Fibroblast of the conjunctiva (primary cell): ENCODE measurements at regions not wholly inside any gene's neighbourhood (a gene's known extent, or its start where the extent isn't known, plus 50 kb on each side); places are given as distances from the start of the nearest gene placed in this dataset.
A peak's percentile ranks its signal among the peaks of the same experiment; 100 is the strongest.

Experiments used
- DNase-seq: peaks from one replicate; pipeline ENCODE4 v3.0.0-alpha.2; 2010; ENCODE audit warnings: low read depth

- no peak for DNase-seq
These were observed 102.3 kb upstream of the F3 start for GRCh38 chr1:94643819-94644218.

- no peak for DNase-seq
These were observed 101.2 kb upstream of the F3 start for GRCh38 chr1:94642617-94643321.

- DNase-seq, result no peak
These were observed 100.4 kb upstream of the F3 start for GRCh38 chr1:94641990-94642389.

GRCh38 chr1:94640125-94640524, 98.6 kb upstream of the F3 start:
- no peak for DNase-seq

- no peak for DNase-seq
These were observed 95.6 kb upstream of the F3 start for GRCh38 chr1:94637121-94637520.

- no peak for DNase-seq
These were observed 95.1 kb upstream of the F3 start for GRCh38 chr1:94636624-94637023.

- no peak for DNase-seq
These were observed 94.5 kb upstream of the F3 start for GRCh38 chr1:94636100-94636499.

- DNase-seq, result no peak
These were observed 93.4 kb upstream of the F3 start for GRCh38 chr1:94634977-94635416.

GRCh38 chr1:94633051-94633450, 91.5 kb upstream of the F3 start:
- DNase-seq, result peak; percentile 52

GRCh38 chr1:94629259-94630181, 88.0 kb upstream of the F3 start:
- no peak for DNase-seq

- no peak for DNase-seq
These were observed 86.9 kb upstream of the F3 start for GRCh38 chr1:94628499-94628843.

GRCh38 chr1:94627771-94628498, 86.4 kb upstream of the F3 start:
- no peak for DNase-seq

GRCh38 chr1:94624203-94624602, 82.6 kb upstream of the F3 start:
- DNase-seq, result no peak

- no peak for DNase-seq
These were observed 82.1 kb upstream of the F3 start for GRCh38 chr1:94623560-94624148.

GRCh38 chr1:94622757-94623156, 81.2 kb upstream of the F3 start:
- DNase-seq, result no peak

GRCh38 chr1:94621802-94622201, 80.2 kb upstream of the F3 start:
- no peak for DNase-seq

- DNase-seq, result no peak
These were observed 79.8 kb upstream of the F3 start for GRCh38 chr1:94621395-94621794.

GRCh38 chr1:94620345-94621031, 78.9 kb upstream of the F3 start:
- no peak for DNase-seq

GRCh38 chr1:94619731-94620130, 78.2 kb upstream of the F3 start:
- no peak for DNase-seq

GRCh38 chr1:94617957-94618739, 76.6 kb upstream of the F3 start:
- no peak for DNase-seq
